Hypothalamus (tissue), 51 donors: ENCODE measurements at regions not wholly inside any gene's neighbourhood (a gene's known extent, or its start where the extent isn't known, plus 50 kb on each side); places are given as distances from the start of the nearest gene placed in this dataset.
"Not testable (repeated sequence)": the region's sequence is repeated elsewhere in the genome, so short reads cannot be mapped to it uniquely, and the experiment has no call there.

Source experiments
- DNase-seq, 51 donors: peaks; one replicate each; lab custom pipeline; 2025; lab: John Stamatoyannopoulos, UW

DNA sequence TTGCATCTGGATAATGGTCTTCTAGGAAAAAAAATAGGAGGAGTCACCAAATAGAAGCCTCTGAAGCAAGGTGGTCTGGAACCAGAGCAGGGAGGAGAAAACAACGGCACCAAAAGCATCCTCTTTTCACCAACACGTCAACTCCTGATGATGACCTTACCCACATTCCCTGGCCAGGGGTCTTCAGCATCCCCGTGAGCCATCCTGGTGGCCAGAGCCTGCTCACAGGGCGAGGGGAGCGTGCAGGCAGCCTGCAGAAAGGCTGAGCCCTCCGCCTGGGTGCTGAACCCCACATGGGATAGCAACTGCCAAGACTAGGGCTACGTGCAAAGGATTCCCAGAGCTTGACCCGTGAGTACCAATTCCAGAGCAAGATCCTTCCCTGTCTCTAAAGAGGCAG lies 191.0 kb downstream of the NDUFA10 start:
- no peak for DNase-seq

DNA sequence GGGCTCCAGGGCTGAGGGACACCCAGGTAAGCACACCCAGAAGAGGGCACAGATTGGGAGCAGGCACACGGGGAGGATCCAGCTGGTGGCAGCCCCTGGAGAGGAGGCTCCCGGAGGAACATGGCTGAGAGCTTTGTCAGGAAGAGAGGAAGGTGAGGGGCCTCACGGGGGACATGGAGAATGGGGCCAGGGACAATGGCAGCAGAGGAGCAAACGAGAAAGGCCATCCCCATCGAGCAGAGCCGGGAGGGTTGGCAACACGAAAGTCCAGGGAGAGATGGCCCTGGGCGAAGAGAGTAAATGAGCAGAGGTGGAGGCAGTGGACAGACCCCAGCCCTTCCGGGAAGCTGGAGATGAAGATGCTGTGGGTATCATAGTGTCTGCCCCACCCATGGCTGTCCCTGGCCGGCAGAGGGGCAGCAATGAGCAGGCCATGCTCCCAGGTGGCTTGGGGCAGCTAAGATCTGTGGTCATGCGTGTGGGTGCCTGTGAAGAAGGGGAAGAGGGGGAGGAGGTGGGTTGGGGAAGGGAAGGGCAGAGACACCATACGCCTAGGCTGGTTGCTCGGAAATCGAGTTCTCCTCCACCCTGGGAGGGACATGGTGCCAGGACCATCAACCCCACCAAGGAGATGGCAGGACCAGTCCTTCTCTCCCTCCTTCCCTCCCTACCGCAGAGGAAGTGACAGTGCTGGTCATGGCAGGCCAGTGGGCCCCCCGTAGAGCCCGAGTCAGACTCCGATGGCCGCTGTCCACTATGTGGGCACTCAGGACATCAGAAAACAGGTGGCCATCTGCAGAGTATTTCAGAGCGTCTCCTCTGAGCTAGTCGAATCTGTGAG lies 191.7 kb downstream of the NDUFA10 start:
- no peak for DNase-seq

DNA sequence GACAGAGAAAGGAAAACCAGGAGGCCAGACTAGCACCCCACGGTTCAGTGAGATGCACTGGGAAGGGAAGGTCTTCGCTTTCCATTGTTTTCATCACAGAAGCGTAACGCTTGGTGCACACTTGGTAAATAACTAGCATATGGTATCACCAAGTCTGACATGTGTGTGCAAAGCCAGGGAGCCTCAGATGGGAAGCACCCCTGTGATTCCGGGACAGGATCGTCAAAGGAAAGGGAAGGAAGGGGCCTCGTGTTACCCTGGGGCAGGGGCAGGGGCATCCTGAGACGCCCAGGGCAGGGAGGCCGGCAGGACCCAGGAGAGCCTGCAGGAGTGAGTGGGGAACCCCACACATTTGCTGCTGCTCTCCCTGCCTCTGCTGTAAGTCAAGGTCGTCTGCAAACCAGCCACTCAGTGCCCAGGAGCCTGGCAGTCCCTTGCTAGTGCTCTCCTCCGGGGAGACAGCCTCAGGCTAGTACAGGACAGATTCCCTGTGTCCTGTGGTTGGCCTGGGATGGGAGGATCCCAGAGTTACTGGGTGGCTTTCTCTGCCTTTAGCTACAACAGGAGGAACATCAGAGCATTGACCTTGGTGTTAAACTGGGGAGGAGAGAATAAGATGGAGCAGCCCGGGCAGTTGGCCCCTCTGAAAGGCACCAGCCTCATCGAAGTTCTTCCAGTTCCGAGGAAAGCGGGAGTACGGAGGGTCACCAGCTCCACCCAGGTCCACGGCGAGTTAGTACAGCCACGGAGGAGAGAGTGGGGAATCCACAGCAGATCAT lies 192.5 kb downstream of the NDUFA10 start:
- DNase-seq, result no peak

DNA sequence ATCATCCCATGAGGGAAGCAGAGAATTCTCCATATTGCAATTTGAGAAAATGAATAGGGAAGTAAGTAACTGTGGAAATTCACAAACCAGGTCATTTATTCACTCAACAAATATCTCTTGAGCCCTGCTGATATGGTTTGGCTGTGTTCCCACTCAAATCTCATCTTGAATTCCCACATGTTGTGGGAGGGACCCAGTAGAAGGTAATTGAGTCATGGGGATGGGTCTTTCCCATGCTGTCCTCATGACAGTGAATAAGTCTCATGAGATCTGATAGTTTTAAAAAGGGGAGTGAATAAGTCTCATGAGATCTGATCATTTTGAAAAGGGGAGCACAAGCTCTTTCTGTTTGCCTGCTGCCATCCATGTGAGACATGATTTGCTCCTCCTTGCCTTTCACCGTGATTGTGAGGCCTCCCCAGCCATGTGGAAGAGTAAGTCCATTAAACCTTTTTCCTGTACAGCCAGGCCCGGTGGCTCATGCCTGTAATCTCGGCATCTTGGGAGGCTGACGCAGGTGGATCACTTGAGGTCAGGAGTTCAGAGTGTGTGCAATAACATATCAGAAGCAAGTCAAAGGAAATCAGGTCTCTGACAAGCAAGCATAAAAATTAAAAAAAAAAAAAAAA lies 193.2 kb downstream of the NDUFA10 start:
- DNase-seq, result no peak

DNA sequence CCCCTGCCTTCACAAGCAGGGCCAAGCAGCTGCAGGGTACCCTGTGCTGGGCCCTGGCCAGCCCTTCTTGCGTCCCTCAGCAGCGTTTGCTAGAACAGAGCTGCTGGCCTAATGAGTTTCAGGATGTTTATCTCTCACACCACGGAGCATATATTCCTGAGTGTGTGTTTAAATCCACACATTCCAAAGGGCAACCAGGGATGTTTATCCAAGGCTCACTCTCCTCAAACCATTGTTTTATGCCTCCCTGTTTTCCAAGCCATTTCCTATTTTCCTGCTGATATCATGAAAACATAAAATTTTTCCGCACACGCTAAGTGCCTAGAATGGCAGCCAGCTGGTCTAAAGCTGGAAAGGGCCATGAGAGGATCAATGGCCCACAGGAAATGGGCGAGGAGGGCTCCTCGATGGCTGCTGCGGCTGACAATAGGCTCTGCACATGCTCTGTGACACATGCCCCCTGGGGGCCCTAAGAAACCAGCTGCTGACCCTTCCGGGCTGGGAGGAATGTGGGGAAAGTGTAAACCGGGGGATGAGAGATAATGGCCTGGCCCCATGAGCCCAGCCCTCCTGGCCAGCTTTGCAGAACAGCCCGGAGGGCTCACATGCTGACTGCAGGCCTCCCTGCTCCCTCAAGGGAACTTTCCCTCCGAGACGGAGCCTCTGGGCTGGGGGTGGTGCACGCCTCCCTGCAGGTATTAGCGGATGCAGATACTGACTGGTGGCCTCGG lies 194.0 kb downstream of the NDUFA10 start:
- no peak for DNase-seq

DNA sequence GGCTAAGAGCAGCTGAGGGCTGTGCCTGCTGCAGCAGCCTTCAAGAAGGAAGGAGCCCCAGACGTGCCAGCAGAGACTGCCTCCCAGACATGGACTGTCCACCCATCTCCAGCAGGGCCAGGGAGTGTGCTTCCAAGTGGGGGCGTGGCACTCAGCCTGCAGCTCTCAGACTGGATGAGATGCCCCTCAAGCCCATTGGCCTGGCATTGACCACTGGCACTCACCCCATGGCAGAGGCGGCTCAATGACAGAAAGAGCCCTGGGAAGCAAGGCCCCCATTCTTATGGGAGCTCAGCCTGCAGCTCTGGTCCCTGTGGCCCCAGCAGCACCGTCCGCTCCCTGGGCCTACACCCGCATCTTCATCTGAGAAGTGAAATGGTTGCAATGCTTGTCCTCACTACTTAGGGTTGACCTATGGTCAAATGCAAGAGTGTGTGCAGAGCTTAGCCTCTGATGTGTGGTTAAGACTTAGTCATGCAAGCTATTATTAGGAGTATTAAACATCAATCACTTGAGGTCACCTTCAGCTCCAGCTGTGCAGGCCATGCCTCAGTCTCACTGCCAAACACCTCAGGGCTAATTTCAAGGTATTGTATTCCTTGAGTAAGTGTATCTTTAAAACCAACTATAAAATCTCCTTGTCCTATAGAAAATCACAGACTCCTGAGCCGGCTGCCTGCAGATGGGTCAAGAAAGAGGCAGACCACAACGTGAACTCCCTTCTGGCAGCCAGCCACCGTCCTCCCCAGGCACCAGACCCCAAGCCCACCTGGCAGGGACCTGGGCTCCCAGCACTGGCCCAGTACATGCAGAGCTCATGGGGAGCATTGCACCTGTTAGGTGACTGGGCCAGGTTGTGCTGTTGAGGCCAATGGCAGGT lies 194.8 kb downstream of the NDUFA10 start:
- DNase-seq, result no peak

DNA sequence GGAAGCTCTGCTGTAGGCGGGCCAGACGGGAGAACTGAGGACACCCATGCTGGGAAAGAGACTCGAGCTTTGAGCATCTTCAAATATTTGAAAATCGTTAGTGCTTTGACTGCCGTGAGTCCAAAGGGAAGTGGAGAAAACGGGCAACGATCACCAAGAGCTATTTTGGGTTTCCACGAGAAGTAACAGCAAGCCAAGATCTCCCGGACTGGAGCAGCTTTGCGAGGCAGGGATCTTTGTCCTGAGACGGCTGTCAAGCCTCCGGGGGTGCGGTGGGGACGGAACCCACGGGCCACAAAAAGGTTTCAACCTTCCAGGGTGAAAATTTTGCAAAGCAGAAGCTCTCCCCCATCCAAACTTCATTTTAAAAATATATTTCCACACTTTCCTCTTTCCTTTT lies 195.8 kb downstream of the NDUFA10 start:
- DNase-seq, result no peak

DNA sequence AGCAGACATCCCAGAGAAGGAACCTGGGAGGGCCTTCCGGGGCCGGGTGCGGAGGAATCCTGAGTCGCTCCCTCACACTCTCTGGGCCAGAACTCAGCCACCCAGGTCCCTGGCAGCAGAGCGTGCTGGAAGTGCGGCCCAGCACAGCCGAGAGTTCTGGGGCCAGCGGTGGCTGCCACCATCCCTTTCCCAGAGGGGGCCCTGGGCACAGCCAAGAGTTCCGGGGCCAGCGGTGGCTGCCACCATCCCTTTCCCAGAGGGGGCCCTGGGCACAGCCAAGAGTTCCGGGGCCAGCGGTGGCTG lies 196.2 kb downstream of the NDUFA10 start:
- not testable (repeated sequence) for DNase-seq

DNA sequence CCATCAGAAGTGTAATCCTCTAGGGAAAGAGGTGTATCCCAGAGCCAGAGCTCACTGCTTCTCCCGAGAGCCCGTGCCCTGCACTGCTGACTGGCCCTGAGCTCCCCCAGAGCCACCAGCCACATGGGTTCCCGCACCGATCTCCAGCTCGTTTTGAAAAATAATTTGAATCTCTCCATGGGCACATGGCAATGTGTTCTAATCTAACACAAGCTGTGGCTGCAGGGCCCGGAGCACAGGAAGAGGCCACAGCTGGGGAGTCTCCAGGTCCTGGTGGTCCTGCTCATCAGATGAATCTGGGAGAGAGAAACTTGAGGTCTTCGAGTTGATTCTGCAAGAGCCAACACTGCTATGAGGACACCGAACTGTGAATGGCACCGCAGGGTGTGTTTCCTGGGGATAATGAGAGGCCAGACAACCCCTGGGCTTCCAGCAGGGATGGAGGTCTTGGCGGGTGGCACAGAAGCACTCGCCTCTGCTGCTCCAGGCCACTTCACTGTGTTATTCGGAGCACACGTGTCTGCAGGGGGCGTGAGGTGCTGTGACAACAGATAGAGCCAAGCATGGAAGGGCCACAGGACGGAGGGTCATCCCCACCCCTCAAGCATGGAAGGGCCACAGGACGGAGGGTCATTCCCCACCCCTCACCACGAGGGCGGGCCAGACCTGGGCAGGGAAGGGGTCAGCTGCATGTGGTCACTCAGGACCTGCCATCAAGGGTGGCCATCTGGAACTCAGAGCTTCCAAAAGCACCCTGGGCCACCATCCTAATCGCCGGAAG lies 196.8 kb downstream of the NDUFA10 start:
- DNase-seq, result no peak

DNA sequence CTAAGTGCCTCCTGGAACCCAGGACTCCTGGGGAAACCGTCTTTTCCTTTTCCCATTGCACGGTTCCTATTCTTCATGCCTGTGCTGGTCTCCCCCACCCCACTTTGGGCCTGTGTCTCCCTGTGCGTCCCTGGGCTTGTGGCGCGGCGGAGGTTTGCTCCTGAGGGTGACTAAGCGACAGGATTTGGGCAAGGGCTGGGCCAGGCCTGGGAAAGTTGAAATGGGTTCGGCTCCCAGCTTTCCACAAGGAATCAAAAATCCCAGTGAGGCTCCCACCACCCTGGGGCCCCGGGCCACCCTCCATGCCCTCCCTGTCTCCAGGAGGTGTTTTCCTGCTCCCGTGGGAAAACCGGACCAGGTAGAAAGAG lies 197.6 kb downstream of the NDUFA10 start:
- no peak for DNase-seq

DNA sequence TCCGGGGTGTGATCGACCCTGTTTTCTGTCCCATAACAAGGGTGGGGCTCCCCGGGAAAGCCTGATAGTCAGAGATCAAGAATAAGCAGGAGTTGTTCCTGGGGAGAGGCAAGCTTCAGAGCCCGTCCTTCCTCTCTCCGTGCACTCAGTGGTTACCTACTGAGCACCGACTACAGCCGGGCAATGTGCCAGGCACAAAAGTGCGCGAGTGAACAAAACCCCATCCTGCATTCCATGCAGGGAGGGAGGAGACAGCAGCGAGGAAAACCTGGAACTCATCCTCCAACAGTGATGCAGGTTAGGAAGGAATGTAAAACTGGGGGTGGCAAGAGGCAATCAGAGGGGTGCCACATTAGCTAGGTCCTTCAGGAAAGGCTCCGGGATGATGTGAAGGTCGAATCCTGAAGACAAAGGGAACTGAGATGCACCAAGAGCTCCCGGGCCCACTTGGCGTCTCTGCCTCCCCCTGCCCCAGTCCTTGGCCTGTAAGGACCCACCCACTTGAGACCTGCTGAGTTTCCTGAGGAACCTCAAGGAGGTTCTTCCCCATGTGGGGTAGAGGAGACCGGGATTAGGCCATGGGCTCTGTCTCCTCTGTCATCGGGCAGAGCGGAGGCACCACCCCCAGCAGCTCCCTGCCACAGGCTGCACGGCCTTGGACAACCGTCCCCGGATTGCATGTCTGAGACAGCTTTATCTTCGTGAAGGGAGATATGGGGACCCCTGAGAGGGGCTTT lies 198.2 kb downstream of the NDUFA10 start:
- DNase-seq, result no peak

DNA sequence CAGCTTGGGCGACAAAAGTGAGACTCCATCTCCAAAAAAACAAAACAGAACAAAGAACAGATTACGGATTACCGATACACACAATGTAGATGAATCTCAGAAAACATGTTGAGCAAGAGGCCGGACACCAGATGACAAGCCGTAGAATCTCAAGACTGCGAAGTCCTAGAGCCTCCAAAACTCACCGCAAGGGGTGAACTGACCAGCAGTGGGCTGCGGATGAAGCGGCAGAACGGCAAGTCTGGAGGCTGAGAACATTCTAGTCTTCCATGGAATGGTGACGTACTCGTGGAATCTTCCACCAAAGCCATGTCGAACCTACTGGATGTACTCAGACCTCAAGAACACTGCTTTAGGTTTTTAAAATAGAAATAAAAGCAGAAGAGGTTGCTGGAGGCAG lies 198.8 kb downstream of the NDUFA10 start:
- no peak for DNase-seq

DNA sequence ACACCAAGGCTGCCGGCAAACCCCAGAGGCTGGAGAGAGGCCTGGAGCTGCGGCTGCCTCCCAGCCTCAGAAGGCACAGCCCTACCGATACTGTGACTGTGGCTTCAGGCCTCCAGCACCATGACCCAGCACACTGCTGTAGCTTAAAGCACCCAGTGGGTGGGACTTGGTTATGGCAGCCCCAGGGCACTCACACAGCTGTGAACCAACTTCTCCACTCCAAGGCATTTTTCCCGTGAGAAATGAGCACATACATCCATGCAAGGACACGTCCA lies 199.5 kb downstream of the NDUFA10 start:
- no peak for DNase-seq

DNA sequence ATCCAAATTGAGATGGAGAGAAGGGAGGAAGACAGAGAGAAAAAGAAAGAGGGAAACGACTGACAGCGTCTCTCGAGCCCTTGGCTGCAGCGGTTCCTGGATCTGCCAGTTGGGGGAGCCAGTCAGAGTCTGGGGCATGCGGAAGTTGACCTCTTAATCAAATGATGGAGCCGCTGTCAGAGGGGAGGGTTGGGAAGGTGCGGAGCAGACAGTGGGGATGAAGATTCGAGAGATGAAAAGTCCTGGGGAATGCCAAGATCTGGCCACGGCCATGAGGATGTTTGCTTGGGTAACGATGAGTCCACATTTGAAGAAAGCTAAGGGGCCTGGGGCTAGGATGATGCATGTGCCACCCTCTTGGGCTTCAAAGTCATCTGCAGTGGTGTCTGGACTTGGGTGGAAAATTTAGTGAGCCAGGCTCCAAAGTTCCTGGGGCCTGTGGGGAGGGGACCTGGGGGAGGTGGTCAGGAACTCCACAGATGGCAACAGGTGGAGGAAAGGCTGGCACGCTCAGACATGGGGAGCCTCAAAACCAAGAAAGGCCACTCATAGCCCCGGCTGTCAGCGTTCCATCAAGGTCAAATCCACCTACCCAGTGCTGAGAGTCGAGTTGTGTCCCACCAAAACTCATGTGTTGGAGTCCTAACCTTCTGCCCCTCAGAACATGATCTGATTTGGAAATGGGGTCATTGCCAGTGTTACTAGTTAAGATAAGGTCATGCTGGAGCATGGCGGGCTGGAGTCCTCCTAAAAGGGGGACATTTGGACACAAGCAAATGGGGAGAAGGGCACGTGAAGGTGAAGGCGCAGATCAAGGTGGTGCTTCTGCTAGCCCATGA lies 200.1 kb downstream of the NDUFA10 start:
- DNase-seq, result no peak

DNA sequence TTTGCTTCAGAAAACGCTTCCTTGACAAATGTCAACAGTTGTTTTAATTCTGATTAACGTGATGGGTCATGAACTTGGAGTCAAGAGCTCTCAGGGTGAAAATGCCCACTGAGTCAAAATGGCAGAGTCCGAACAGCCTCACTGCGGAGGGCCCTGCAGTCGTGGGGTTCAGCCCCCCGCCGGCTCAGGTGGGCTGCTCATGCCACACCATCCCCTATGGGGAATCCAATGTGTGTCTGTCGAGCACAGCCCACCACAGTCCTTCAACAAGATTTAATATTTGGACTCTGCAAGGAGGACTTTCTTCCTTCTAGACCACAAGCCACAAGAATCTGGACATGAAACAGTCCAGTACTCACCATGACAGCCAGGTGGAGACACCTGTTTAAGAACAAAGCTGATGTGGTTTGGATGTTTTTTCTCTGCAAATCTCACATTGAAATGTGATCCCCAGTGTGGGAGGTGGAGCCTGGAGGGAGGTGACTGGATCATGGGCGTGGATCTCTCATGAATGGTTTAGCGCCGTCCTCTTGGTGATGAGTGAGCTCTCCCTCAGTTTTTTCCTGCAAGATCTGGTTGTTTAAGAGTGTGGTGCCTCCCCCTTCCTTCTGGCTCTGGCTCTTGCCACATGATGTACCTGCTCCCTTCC lies 201.0 kb downstream of the NDUFA10 start:
- DNase-seq, result no peak

DNA sequence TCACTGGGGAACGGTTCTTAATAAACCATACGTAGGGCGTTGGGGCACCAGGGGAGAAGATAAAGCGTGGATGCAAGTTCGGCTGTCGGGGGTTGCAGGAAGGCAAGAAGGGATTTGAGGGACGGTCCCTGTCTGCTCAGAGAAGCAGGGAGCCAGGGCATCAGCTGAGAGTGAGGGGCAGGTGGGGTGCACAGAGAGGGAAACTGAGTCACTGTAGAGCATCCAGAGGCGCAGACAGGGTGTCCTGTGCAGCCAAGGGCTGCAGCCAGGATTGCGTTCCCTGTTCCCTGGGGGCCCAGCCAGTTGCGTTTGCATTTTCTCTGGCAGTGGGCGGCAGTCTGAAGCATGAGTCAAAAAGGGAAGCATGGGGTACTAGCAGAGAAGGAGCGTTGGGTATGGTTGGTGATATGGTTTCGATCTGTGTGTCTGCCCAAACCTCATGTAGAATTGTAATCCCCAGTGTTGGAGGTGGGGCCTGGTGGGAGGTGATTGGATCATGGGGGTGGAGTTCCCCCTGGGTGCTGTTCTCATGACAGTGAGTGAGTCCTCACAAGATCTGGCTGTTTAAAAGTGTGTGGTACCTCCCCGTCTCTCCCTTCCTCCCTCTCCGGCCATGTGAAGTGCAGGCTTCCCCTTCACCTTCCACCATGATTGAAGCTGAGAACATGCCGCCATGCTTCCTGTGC lies 202.9 kb downstream of the NDUFA10 start:
- no peak for DNase-seq

DNA sequence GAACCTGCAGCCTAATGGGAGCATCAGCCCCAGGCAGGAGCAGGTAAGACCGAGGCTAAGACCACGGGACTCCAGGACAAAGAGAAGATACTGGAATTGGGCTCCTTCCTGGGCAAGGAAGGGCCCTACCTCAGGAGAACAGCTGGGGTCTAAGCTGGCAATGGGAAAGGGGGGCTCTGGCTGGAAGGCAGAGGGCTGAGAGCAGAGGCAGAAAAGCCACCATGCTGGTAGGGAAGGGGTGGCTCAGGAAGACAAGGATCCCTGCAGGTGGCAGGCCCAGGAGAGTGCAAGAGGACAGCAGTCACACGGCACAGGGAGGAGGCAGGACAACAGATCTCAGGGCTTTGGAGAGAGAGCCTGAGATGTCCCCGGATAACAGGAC lies 203.5 kb downstream of the NDUFA10 start:
- DNase-seq, result no peak
